ENCODE measurements at regions not wholly inside any gene's neighbourhood (a gene's known extent, or its start where the extent isn't known, plus 50 kb on each side); places are given as distances from the start of the nearest gene placed in this dataset.

- Mint-ChIP-seq H3K27ac (no peak overlapping the region), H3K27me3 (ENCODE audit: insufficient read depth) (no peaks in the 10 kb centered on the region; the same call in 1 of the 2 replicates), H3K4me3 (no peak overlapping the region), H3K4me1 (ENCODE audit: low read depth) (peaks cover 37% of the 10 kb centered on the region), H3K9me3 (no peaks in the 10 kb centered on the region), H3K36me3 (ENCODE audit: low read depth) (no peaks in the 10 kb centered on the region)
- no peak for TF ChIP-seq CTCF (IDR thresholded peaks at IDR 0.05)
- no peak for DNase-seq
These were observed 89.3 kb upstream of the NR3C1 start for GRCh38 chr5:143492783-143493182.

- Mint-ChIP-seq H3K4me3 (no peak overlapping the region), H3K27ac (no peak overlapping the region), H3K27me3 (ENCODE audit: insufficient read depth) (no peaks in the 10 kb centered on the region; the same call in 1 of the 2 replicates), H3K4me1 (ENCODE audit: low read depth) (peaks cover 31% of the 10 kb centered on the region), H3K9me3 (no peaks in the 10 kb centered on the region), H3K36me3 (ENCODE audit: low read depth) (no peaks in the 10 kb centered on the region)
- no peak for TF ChIP-seq CTCF (IDR thresholded peaks at IDR 0.05)
- DNase-seq, result no peak
These were observed 88.2 kb upstream of the NR3C1 start for GRCh38 chr5:143491646-143492045.

GRCh38 chr5:143488381-143488780 is 84.9 kb upstream of the NR3C1 start:
- H3K9me3 Mint-ChIP-seq, result no peaks in the 10 kb centered on the region
- TF ChIP-seq CTCF (IDR thresholded peaks at IDR 0.05), result no peak
- no peaks in the 10 kb centered on the region for H3K36me3 Mint-ChIP-seq (ENCODE audit: low read depth)
- H3K27me3 Mint-ChIP-seq (ENCODE audit: insufficient read depth), result peaks cover 2% of the 10 kb centered on the region
- H3K4me3 Mint-ChIP-seq, result no peak overlapping the region
- no peak overlapping the region for H3K27ac Mint-ChIP-seq
- H3K4me1 Mint-ChIP-seq (ENCODE audit: low read depth), result no peaks in the 10 kb centered on the region
- DNase-seq, result no peak

- H3K36me3 Mint-ChIP-seq (ENCODE audit: low read depth), result no peaks in the 10 kb centered on the region
- no peak overlapping the region for H3K27ac Mint-ChIP-seq
- H3K4me3 Mint-ChIP-seq, result no peak overlapping the region
- H3K4me1 Mint-ChIP-seq (ENCODE audit: low read depth), result peaks cover 5% of the 10 kb centered on the region
- DNase-seq, result no peak
- H3K9me3 Mint-ChIP-seq, result no peaks in the 10 kb centered on the region
- H3K27me3 Mint-ChIP-seq (ENCODE audit: insufficient read depth), result peaks cover 2% of the 10 kb centered on the region
- no peak for TF ChIP-seq CTCF (IDR thresholded peaks at IDR 0.05)
These were observed 81.1 kb upstream of the NR3C1 start for GRCh38 chr5:143484601-143485000.

DNA sequence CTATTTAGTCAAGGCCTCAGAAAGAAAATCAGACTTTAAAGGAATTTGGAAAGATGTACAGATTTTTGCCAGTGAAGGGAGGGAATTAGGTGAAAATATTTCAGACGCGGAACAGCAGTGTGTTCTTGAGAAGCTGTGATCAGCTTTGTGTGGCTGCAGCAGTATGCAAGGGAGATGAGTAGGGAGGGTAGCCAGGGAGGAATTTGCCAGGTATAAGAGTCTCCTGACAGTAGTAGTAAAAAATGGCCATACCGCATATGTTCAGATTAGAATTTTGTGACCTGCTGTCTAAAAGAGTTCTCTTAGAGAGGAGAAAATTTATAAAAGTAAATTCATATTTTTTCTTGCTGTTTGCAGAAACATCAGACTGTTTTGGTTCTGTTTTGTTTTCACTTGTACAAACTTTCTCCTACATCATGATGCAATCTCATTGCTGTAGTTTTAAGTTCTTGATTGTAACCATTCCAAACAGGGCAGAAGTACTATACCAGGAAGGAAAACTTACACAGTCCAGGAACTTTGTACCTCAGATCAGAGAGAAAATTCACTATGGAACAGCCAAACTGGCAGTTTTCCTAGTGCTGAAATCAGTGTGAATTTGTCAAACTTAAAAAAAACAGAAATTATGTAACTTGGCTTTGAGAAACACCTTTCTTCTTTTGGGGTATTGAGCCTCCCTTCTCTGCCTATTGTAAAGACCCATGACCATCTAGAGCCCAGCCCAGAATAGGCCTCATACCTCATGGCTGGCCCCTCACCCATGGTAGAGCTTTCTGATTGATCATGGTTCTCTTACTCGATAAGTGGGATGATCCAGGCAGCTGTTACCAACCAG is 78.4 kb upstream of the NR3C1 start:
- no peak overlapping the region for H3K27ac Mint-ChIP-seq
- no peaks in the 10 kb centered on the region for H3K9me3 Mint-ChIP-seq
- peaks cover 2% of the 10 kb centered on the region; the same call in 1 of the 2 replicates for H3K27me3 Mint-ChIP-seq (ENCODE audit: insufficient read depth)
- no peak for TF ChIP-seq CTCF (IDR thresholded peaks at IDR 0.05)
- DNase-seq, result no peak
- peaks cover 13% of the 10 kb centered on the region for H3K4me1 Mint-ChIP-seq (ENCODE audit: low read depth)
- H3K36me3 Mint-ChIP-seq (ENCODE audit: low read depth), result no peaks in the 10 kb centered on the region
- no peak overlapping the region for H3K4me3 Mint-ChIP-seq
